ENCODE measurements at regions not wholly inside any gene's neighbourhood (a gene's known extent, or its start where the extent isn't known, plus 50 kb on each side); places are given as distances from the start of the nearest gene placed in this dataset.
"Not testable (repeated sequence)": the region's sequence is repeated elsewhere in the genome, so short reads cannot be mapped to it uniquely, and the experiment has no call there.

DNA sequence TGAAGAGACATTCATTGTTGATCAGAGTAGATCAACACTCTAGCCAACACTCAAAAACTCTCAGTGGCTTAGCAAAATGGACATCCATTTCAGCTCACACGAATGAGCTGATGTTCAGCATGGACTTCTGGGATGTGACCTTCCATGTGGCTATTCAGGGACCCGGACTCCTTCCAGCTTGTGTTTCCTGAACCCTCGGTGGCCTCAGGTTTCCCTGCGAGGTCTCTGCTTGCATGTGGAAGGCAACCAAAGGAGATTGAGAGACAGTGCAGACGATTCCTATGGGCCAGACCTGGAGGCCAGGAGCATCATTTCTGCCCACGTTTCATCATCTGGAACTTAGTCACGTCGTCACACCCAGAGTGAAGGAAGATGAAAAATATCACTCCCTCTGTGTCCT, 1137.4 kb downstream of the TBC1D22A start:
- DNase-seq: no peak

DNA sequence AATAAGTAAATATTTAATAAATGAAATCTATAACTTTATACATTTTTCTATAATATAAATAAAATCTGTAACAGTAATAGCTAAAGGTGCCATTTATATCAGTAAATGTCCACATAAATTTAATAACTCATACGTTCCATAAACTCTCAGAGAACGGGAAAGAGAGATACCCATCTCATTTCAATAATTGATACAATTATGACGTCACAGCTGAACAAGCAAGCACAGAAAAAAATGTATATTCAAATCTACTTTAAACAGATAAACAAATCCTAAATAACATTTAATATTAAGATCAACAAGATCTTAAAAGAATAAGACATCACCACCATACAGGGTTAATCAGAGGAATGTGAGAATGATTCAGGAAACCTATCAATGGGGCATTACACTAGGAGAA, 1136.5 kb downstream of the TBC1D22A start:
- DNase-seq: no peak

DNA sequence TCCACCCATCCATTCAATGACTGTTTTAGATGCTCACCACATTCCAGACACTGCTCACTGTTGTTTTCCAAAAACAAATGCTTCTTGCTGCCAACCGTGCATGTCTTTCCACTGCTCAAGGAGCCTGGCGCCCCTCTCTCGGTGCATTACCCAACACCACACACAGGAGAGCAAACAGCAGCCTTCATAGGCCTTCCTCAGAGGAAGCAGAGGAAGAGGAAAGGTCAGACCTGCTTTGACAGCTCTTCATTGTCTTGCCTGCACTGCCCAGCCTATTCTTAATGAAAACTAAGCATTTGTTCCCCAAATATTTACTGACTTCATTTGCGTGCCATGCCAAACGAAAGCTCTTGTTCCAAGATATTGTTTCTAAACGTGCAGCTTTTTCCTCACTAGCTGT, 1129.2 kb downstream of the TBC1D22A start:
- no peak for DNase-seq

DNA sequence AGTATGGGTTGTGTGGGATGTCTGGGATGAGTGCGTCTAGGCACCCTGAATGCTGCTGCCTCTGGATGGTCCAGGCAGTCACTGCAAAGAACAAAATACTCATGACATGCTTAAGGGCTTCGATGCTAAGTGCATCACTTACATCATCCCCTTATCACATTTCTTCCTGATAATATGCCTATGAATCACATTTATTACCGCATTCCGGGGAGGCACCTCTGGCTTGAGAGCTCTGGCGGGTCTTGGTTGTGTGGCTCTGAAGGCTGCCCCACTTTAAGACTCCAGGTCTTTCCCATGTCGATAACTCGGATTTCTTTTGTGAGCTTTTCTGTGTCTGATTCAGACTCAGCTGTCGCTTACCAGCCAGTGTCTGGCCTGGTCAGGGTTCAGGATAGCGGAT, 1126.4 kb downstream of the TBC1D22A start:
- no peak for DNase-seq

DNA sequence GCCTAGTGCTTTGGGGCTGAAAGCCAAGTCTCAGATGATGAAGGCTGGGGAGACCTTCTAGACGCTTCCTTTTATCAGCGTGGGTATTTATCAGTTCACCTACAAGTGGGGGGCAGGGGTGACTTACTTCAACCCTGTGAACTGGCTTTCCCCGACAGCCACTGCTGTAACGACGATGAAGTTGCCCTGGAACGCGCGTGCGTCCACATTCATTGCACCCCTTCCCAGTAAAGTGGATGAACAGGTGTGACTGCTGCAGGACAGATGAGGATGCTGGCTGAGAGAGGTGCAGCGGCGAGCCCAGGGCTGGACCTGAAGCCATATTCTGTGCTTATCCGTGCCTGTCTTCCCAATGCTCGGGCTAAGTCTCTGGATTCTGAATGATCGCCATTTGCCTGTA, 1122.3 kb downstream of the TBC1D22A start:
- DNase-seq: no peak

DNA sequence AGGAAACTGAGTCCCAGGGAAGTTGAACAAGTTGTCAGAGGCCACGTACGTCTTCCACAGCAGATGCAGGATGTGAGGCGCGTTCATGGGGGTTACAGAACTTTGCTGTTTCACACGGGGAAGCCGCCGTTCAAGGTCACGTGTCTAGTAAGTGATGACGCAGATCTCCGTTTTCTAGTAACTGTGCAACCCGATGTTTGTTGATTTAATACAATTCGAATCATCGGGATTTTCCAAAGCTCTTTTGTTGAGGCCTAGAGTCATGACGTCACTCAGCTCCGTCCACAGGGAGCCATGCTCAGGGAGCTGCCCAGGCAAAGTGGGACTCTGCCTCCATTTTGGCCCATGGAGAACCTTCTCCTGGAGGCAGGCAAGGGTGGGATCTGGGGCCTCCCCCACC, 1121.8 kb downstream of the TBC1D22A start:
- DNase-seq: no peak

DNA sequence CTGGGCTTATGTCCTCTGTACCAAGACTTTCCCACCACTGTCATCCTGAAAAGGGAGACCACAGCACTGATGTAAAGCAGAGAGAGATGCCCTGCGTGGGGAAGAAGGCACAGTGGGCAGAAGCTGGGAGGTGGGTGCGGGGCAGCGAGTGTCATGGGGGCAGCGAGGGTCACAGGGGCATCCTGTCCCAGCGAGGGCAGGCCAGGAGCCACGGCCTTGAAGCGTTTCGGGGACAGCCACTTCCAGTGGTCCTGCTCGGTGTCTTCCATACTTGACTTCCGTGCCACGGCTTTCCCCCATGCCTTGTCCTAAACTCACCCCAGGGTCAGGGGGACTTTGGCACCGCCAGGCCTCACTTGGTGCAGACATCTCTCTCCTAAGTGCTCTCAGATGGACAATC, 1121.3 kb downstream of the TBC1D22A start:
- DNase-seq: no peak

DNA sequence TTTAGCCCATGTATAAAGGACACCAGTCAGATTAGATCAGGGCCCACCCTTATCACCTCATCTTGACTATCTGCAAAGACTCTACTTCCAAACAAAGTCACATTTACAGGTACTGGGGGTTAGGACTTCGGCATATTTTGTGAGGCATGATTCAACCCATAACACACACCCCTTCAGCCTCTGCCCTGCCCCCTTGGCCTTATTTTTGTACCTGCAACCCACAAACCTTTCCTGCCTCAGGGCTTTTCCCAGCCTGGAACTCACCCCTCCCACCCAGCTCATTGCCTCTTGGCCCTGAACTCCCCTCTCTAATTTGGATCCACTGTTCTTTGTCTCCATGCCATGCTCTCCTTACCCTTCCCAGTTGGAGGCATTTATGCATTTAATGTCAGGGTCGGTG, 1116.9 kb downstream of the TBC1D22A start:
- no peak for DNase-seq

DNA sequence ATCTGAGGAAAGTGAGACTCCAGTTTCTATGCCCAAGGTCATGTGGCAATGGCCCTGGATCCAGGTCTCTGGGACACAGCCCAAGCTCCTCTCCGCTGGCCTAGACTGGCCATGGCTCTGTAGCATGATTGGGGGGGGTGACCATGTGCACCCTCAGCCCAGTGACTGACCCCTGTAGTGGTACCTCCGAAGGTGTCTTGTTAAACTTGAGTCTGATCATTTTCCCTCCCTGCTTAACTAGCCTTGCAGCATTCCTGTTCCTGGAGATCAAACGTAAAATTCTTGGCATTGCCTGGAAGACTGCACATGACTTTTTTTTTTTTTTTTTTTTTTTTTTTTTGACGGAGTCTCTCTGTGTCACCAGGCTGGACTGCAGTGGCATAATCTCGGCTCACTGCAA, 1116.0 kb downstream of the TBC1D22A start:
- DNase-seq: no peak

DNA sequence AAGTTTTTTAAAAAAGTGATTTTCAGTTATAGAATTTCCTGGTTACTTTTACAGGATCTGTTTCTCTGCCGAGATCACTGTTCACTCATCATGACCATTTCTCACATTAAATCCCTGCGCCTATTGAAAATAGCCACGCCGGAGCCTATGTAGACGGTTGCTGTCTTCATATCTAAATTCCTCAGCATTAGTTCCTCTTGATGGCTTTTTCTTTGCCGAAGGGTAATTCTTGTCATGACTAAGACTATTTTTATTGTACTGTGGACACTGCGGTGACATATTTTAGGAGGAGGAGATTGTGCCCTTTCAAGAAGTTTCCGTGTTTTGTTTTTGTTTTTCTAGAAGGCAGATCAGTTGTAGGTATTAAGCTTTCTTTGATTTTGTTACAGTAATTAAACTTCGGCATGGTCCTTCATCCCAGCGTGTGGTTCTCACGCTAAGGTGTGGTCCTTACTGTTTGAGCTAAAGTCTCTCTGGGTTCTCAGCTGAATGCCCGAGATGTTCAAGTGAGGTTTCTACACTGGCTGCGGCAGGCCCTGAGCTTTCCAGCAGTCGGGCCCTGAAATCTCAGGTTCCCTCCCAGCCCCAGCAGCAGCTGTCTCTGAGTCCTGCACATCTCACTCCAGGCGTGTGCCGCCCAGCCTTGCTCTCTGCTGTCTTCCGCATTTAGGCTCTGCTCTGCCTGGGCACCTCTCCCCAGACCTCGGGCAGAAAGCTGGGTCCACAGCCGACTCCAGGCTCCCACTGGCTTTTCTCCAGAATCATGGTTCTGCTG, 1110.5 kb downstream of the TBC1D22A start:
- DNase-seq: no peak

DNA sequence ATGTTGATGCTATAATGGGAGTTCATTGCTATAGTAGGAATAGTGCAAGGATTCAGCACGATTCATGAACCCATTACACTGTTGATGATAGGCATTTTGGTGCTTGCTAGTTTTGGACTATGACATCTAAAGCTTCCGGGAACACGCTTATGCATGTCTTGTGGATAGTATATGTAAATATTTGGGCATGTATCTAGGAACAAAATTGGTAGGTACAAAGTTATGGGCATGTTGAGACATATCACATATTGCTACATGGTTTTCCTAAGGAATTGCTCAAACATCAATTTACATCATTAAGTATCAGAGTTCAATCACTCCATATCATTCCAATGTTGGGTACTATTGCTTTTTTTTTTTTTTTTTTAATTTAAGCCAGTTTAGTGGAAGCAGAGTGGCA, 1103.2 kb downstream of the TBC1D22A start:
- DNase-seq: no peak

DNA sequence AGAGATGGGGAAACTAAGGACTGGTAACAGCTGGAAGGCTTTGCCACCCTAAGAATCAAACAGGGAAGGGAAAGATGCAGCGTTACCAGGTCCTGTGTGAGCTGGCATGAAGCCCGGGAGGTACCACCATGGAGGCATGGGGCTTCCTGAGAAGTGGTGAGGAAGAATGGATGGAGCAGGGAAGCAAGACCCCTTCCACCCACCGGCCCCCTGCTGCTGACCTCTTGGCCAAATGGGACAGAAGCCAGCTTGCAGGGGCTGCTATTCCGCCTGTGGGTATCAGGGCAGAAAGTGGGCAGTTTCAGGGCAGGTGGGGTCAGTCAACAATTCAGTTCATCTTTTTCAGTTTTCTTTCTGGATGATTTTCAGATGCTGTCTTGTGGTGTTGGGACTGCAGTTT, 1099.9 kb downstream of the TBC1D22A start:
- DNase-seq: no peak

DNA sequence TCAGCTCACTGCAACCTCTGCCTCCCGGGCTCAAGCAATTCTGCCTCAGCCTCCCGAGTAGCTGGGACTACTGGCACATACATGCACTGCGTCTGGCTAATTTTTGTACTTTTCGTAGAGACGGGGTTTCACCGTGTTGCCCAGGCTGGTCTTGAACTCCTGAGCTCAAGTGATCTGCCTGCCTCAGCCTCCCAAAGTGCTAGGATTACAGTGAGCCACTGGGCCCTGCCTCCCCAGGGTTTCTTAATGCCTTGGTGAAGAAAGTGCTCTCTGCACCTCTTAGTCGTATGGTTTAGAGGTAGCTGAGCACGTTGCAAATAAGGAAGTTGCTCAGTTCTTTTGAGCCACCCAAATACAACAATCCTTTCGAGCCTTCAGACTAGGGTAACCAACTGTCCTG, 1098.5 kb downstream of the TBC1D22A start:
- not testable (repeated sequence) for DNase-seq

DNA sequence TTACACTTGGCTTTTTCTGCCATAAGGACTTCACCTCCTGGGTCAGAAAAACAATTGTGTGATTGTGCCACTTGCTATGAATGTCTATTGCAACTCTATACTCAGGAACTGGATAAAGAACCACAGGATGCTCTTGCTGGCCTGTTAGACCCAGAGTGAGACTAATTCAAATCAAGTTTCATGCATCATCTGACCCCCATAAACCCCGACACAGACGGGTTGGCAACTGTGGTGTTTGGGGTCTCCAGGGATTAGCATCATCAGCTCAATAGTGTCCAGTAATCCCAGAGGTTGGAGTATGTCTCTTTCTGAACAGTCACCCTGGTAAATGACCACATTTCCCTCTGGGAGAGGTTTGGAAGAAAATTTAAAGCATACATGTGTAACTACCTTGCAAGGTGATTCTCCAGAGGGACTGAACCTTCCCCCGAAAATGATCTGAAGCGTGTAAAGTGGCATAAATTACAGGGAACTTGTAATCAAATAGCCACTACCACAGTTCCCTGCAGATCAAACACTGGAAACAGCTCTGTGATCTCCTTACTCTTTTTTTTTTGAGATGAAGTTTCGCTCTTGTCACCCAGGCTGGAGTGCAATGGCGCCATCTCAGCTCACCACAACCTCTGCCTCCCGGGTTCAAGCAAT, 1097.6 kb downstream of the TBC1D22A start:
- DNase-seq: no peak

DNA sequence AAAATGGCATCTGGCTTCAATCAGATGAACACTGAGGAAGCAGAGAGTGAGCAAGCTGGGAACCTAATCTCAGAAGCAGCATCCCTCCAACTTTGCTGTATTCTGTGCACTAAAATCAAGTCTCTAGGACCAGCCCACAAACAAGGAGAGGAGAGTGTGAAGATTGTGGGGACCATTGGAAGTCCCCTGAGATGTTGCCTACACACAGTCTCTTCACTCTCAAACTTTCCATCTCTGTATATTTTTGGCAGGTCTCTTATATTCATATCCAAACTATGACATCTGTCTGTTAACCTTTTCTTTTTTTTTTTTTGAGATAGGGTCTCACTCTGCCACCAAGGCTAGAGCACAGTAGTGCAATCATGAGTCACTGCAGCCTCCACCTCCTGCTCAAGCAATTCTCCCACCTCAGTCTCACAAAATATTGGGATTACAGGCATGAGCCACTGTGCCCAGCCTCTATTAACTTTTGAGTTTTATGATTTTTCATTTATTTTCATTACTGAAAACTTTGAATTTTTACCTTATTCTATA, 1096.4 kb downstream of the TBC1D22A start:
- no peak for DNase-seq

DNA sequence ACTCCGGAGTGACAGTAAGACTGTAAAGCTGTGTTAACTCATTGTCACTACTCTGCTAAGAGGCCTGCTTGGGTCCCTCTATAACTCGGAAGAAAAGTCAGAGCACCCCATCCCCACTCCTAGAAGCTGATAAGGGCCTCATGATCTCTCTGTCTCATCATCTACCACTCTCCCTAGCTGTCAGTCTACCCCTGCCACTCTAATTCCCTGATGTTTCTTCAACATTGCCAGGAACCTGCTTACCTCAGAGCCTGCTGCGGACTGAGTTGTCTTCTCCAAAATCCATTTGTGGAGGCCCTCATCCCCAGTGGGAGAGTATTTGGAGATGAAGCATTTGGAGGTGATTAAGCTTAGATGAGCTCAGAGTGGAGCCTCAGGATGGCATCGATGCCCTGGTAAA, 1092.2 kb downstream of the TBC1D22A start:
- DNase-seq: no peak

DNA sequence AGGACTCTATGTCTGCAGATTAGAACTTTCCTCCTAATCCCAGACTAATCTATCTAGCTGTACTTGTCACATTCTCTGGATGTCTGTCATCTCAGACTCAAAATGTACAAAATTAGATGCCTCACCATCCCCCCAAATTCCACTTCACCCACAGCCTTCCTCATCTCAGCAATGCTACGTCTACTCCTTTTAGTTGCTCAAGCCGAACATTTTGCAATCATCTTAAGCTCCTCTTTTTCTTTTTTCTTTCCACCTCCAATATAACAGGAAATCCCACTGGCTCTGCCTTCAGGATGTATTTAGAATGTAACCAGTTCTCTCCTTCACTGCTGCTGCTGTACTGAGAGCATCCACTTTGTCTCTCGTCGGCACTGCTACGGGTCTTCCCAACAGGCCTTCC, 1091.8 kb downstream of the TBC1D22A start:
- DNase-seq: no peak

DNA sequence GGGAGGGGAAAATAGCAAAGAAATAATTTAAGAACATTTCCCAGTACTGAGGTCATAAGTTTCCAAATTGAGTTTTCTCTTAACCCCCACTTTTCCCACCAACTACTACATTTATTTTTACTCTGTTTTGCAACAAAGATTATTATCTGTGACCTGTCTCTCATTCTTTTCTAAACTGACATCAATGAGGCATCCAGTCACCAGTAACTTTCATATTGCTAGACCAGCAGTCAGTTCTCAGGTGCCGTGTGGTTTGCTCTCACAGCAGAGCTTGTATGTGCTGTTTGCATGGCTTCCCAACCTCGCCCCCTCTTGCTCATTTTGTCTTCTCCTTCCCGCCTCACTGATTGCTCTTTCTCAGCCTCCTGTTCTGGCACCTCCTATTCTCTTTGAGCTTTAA, 1091.3 kb downstream of the TBC1D22A start:
- DNase-seq: no peak

DNA sequence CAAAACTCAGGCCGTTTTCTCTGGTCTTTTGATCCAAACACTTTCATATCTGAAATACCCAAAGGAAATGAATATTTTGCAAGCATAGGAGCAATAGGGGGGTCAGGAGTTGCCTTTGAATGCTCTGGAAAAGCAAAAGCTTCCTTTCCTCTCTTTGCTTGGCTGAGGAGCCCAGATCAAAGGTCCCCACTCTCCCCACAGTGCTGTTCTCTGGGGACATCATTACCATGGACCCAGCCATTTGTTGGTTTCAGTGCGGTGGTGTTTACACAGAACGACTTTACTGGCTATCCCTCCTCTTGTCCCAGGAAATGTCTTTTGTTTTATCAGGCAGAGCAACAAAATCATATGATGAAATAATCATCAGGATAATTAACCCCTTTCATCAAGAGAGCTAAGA, 1089.1 kb downstream of the TBC1D22A start:
- DNase-seq: no peak

DNA sequence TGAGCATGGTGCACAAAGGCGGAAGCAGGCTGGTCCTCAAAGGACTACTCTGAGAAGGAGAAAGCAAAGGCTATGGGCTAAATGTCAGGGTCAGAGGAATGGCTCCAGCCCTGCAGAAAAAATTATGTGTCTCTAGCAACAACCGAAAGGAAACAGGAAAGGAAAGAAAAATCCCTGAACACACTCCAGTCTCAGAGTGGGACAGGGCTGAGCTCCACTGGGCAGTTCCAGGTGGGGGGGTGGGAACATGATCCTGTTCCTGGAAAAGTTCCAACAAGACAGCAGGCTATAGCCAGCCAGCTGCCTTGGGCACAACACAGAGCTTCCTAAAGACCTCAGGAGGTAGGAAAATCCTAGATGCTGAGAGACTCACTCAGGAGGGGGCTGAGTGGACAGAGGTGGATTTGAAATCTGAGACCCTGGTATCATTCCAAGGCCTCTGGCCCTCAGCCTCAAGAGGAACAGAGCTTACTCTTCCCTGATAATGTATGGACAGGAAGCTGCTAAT, 1088.2 kb downstream of the TBC1D22A start:
- peak; percentile 27 for DNase-seq

DNA sequence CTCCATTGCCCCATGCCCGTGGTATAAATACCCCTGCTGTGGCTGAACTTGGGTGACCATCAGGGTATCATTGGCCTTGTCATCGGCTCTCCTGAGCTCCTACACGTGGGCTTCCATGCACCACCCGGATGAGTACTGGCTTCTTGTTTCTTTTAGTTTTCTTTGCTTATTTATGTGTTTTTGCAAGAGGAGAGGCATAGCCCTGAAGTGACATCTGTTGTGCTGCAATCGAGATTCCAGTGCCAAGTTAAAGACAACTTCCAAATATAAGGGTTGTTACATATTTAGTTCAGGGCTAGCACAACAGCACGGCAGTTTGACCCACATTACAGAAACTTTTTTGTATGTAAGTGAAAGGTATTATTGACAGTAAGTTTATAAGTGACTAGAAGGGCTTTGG, 1087.1 kb downstream of the TBC1D22A start:
- peak; percentile 20 for DNase-seq

DNA sequence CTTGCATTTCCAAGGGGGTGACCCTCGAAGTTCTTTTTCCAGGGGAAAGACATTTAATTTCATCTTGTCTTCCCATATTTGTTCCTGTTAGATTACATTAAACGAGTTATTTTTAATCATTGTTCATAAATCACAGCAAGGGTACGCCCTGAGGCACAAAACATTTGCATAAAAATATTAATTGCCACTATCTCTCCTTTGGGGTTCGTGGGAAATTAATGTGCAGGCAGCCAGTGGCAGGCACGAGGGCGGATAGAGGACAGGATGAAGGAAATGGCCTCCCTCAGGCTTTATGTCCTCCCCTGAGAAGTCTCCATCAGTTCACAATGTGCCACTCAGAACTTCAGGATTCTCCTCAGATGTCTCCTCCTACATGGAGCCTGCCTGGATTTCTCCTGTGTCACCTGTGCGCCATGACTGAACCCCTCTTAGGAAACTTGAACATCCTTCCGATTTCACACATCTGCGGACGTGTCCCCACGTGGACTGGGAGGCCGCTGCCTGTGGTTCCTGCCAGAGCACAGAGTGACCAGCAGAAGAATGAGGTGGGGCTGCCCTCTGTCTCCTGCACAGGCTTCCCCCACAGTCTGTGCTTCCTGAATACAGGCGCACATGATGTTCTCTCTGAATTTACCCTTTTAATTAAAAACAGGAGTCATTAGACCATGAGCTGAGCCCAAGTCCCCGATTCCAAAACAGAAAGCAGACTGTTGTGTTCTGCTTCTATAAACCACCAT, 1085.9 kb downstream of the TBC1D22A start:
- DNase-seq: no peak

Data from skin of body (tissue), 1 donor.